Natural killer cell (primary cell): ENCODE measurements at regions not wholly inside any gene's neighbourhood (a gene's known extent, or its start where the extent isn't known, plus 50 kb on each side); places are given as distances from the start of the nearest gene placed in this dataset.

Experiments
- ATAC-seq, 3 donors: fragments of 150-1000 bp in 2 of 3; fragments of 200-7000 bp in 1 of 3; cut with Tn5 transposase; 1 replicate in 1 of 3; 2 replicates in 2 of 3; pipeline ENCODE4 v1.10.0; 2021; ENCODE audit warnings: mild to moderate bottlenecking in 2 of 3, moderate library complexity in 2 of 3
- DNase-seq, 2 donors: peaks; one replicate each; pipeline versions ENCODE4 v3.0.0 to v3.0.0-alpha.2; 2013 to 2021; ENCODE audit warnings: mixed read lengths in 1 of 2
- H3K27ac ChIP-seq: one replicate; pipeline ENCODE4 v1.5.1; 2013; ENCODE audit warnings: mild to moderate bottlenecking, low read length
- H3K27me3 ChIP-seq: one replicate; pipeline ENCODE4 v1.6.1; 2013; ENCODE audit warnings: low read length; ENCODE audit not compliant: control insufficient read depth, insufficient read depth
- H3K36me3 ChIP-seq: one replicate; pipeline ENCODE4 v1.6.1; 2013; ENCODE audit warnings: low read length; ENCODE audit not compliant: control insufficient read depth, insufficient read depth
- H3K4me1 ChIP-seq: one replicate; pipeline ENCODE4 v1.6.1; 2013; ENCODE audit warnings: low read length; ENCODE audit not compliant: control insufficient read depth, insufficient read depth
- H3K4me3 ChIP-seq: one replicate; pipeline ENCODE4 v1.5.1; 2013; ENCODE audit warnings: low read length
- H3K9me3 ChIP-seq: one replicate; pipeline ENCODE4 v1.6.1; 2013; ENCODE audit warnings: low read length; ENCODE audit not compliant: control insufficient read depth, insufficient read depth
- H3K27ac Mint-ChIP-seq, 2 donors: one replicate each; pipeline ENCODE4 v1.8.0; 2022; ENCODE audit warnings: mild to moderate bottlenecking in 2 of 2, mixed read lengths in 2 of 2, moderate library complexity in 1 of 2
- H3K27me3 Mint-ChIP-seq, 2 donors: one replicate each; pipeline ENCODE4 v1.8.0; 2022; ENCODE audit warnings: low read depth in 2 of 2, mixed read lengths in 2 of 2
- H3K36me3 Mint-ChIP-seq: one replicate; pipeline ENCODE4 v1.8.0; 2022; ENCODE audit warnings: mixed read lengths
- H3K4me1 Mint-ChIP-seq, 2 donors: one replicate each; pipeline ENCODE4 v1.8.0; 2022; ENCODE audit warnings: mixed read lengths in 2 of 2
- H3K4me3 Mint-ChIP-seq: one replicate; pipeline ENCODE4 v1.8.0; 2022; ENCODE audit warnings: mild to moderate bottlenecking, moderate library complexity, mixed read lengths
- H3K9me3 Mint-ChIP-seq, 2 donors: one replicate each; pipeline ENCODE4 v1.8.0; 2022; ENCODE audit warnings: mixed read lengths in 2 of 2
- WGBS: methylation state at CpG from one replicate; pipeline ENCODE4 v1.1.7; 2013; ENCODE audit warnings: missing lambda C conversion rate; ENCODE audit not compliant: insufficient coverage; 5-methylcytosine and 5-hydroxymethylcytosine counted together
- intact Hi-C: fragments of 100-400 bp; cut with micrococcal nuclease; formaldehyde crosslinking; loops from one replicate; pipeline ENCODE4 v1.14.2; 2022
- TF ChIP-seq, protein P1 (sequence below): fragments of 200-600 bp; IDR thresholded peaks from one replicate; pipeline ENCODE4 v1.8.0; 2022; ENCODE audit warnings: antibody characterized with exemption

DNA sequence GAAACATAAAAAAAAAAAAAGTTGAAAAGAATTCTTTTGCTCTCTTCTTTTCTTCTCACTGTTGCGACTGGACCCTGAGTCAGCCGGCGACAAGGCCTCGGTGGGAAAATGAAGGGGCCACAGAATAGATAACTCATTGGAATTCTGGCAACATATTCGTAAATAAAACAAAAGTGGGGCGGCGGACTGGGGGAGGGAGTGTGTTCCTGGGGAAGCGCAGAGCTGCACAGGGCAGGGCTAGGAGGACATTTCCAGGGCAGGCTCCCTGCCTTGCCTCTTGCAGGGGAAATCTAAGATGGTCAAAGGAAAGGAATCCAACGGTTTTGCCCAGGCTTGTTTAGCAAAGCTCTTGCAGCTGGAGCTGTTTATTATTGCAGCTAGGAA lies 1042.8 kb upstream of the NR2F2 start:
- 81% methylated on average over 9 of the region's 9 CpGs for WGBS
- peaks cover 45 to 75% of the 10 kb centered on the region in 2 donors for H3K27me3 Mint-ChIP-seq
- Histone ChIP-seq H3K27ac (no peak overlapping the region), H3K27me3 (peaks cover 22% of the 10 kb centered on the region), H3K9me3 (no peaks in the 10 kb centered on the region), H3K4me1 (peaks cover 3% of the 10 kb centered on the region), H3K4me3 (no peak overlapping the region), H3K36me3 (no peaks in the 10 kb centered on the region)
- H3K27ac Mint-ChIP-seq, result no peak overlapping the region
- DNase-seq, result no peak
- no peaks in the 10 kb centered on the region for H3K9me3 Mint-ChIP-seq
- intact Hi-C loops, result no loop called here
- no peak for ATAC-seq
- no peaks in the 10 kb centered on the region for H3K36me3 Mint-ChIP-seq
- H3K4me3 Mint-ChIP-seq, result no peak overlapping the region
- peaks cover 14% of the 10 kb centered on the region in 2 donors for H3K4me1 Mint-ChIP-seq
- TF ChIP-seq, protein P1, sequence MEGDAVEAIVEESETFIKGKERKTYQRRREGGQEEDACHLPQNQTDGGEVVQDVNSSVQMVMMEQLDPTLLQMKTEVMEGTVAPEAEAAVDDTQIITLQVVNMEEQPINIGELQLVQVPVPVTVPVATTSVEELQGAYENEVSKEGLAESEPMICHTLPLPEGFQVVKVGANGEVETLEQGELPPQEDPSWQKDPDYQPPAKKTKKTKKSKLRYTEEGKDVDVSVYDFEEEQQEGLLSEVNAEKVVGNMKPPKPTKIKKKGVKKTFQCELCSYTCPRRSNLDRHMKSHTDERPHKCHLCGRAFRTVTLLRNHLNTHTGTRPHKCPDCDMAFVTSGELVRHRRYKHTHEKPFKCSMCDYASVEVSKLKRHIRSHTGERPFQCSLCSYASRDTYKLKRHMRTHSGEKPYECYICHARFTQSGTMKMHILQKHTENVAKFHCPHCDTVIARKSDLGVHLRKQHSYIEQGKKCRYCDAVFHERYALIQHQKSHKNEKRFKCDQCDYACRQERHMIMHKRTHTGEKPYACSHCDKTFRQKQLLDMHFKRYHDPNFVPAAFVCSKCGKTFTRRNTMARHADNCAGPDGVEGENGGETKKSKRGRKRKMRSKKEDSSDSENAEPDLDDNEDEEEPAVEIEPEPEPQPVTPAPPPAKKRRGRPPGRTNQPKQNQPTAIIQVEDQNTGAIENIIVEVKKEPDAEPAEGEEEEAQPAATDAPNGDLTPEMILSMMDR, result no peak

DNA sequence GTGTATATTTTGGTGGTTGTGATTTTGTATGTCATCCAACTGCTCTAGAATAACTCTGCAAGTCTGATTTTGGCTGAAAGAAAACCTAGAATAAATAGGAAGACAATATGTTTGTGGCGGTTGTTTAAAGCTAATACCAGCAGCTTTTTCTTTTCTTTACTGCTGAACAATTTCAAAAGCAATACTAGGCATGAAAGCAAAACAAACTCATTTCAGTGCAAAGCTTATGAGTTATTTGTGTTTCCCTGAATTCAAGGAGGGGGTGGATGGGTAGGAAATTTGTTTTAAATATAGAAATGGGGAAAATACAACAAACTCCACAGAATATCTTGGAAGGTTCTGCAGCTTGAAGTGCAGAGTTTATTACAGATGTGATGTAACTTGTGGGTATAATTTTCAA lies 1041.9 kb upstream of the NR2F2 start:
- intact Hi-C loops, result no loop called here

GRCh38 chr15:95290176-95290974 lies 1040.1 kb upstream of the NR2F2 start:
- TF ChIP-seq, protein P1, result no peak
- H3K27me3 ChIP-seq, result peaks cover 33% of the 10 kb centered on the region
- no peaks in the 10 kb centered on the region for H3K9me3 Mint-ChIP-seq
- no peak overlapping the region for H3K27ac Mint-ChIP-seq
- WGBS, result 85% methylated on average over 12 of the region's 12 CpGs
- no peak for ATAC-seq
- no peaks in the 10 kb centered on the region for H3K36me3 Mint-ChIP-seq
- DNase-seq, result no peak
- peaks cover 4% of the 10 kb centered on the region in 2 donors for H3K4me1 Mint-ChIP-seq
- intact Hi-C loops, result loop anchor here (5.0 to 10.0 kb wide), 2 partner anchors 708 to 1126 kb away; no protein-coding TSS in a partner anchor
- peaks cover 52 to 86% of the 10 kb centered on the region in 2 donors for H3K27me3 Mint-ChIP-seq
- no peaks in the 10 kb centered on the region for H3K9me3 ChIP-seq
- no peak overlapping the region for H3K4me3 Mint-ChIP-seq
- H3K36me3 ChIP-seq, result no peaks in the 10 kb centered on the region
- no peak overlapping the region for H3K27ac ChIP-seq
- H3K4me3 ChIP-seq, result no peak overlapping the region
- H3K4me1 ChIP-seq, result no peaks in the 10 kb centered on the region

More for the DNA sequence above, 1041.9 kb upstream of the NR2F2 start:
- no peak overlapping the region for H3K27ac ChIP-seq
- peaks cover 3% of the 10 kb centered on the region for H3K4me1 ChIP-seq
- H3K9me3 ChIP-seq, result no peaks in the 10 kb centered on the region
- ATAC-seq, result no peak
- H3K36me3 Mint-ChIP-seq, result no peaks in the 10 kb centered on the region
- no CpG with 5 or more reads among the region's 1 CpG for WGBS
- no peak overlapping the region for H3K4me3 Mint-ChIP-seq
- TF ChIP-seq, protein P1, result no peak
- H3K9me3 Mint-ChIP-seq, result no peaks in the 10 kb centered on the region
- peaks cover 42 to 75% of the 10 kb centered on the region in 2 donors for H3K27me3 Mint-ChIP-seq
- no peaks in the 10 kb centered on the region for H3K36me3 ChIP-seq
- no peak for DNase-seq
- no peak overlapping the region for H3K4me3 ChIP-seq
- H3K27ac Mint-ChIP-seq, result no peak overlapping the region
- peaks cover 14% of the 10 kb centered on the region in 2 donors for H3K4me1 Mint-ChIP-seq
- peaks cover 27% of the 10 kb centered on the region for H3K27me3 ChIP-seq
